ENCODE measurements at regions not wholly inside any gene's neighbourhood (a gene's known extent, or its start where the extent isn't known, plus 50 kb on each side); places are given as distances from the start of the nearest gene placed in this dataset.
"Not testable (repeated sequence)": the region's sequence is repeated elsewhere in the genome, so short reads cannot be mapped to it uniquely, and the experiment has no call there.

- no peak for TF ChIP-seq REST (IDR thresholded peaks at IDR 0.05; ENCODE audit: unreplicated experiment)
Observed at GRCh38 chr2:188789951-188790350, 184.2 kb upstream of the COL3A1 start (continued).

DNA sequence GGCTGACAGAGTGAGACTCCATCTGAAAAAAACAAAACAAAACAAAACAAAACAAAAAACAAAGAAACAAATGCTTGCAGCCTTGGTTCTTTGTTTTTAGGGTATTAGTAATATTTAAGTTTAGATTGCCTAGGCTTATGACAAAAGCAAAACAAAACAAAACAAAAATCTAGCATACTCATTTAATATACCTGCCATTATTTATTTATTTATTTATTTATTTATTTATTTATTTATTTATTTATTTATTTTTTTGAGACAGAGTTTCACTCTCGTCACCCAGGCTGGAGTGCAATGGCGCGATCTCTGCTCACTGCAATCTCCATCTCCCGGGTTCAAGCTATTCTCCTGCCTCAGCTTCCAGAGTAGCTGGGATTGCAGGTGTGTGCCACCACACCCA, 179.7 kb upstream of the COL3A1 start:
- not testable (repeated sequence) for H3K36me3 ChIP-seq (ENCODE audit: insufficient read depth); H3F3A ChIP-seq (replicated peaks; ENCODE audit: low read depth); H3K27me3 Mint-ChIP-seq (ENCODE audit: insufficient read depth, low read depth, poor library complexity); H3K4me3 Mint-ChIP-seq; H3K36me3 Mint-ChIP-seq (ENCODE audit: low read depth); H3K27ac ChIP-seq (ENCODE audit: low read depth); H3K4me1 ChIP-seq (ENCODE audit: insufficient read depth); H3K79me2 ChIP-seq (replicated peaks; ENCODE audit: insufficient read depth); H3K27ac Mint-ChIP-seq; H3K4me3 ChIP-seq; H3K4me1 Mint-ChIP-seq; ATAC-seq; H4K20me1 ChIP-seq (replicated peaks; ENCODE audit: insufficient read depth); H3K4me2 ChIP-seq; DNase-seq (ENCODE audit: low spot score); H3K9me2 ChIP-seq (ENCODE audit: insufficient read depth); H2AFZ ChIP-seq; H3K27me3 ChIP-seq (ENCODE audit: insufficient read depth); H3K9me3 Mint-ChIP-seq

GRCh38 chr2:188795762-188796161, 178.4 kb upstream of the COL3A1 start:
- Mint-ChIP-seq H3K36me3 (ENCODE audit: low read depth) (no peaks in the 10 kb centered on the region), H3K27ac (no peak overlapping the region)

More at GRCh38 chr2:188795762-188796161, 178.4 kb upstream of the COL3A1 start:
- no peak for TF ChIP-seq ZNF331 (CRISPR knock-in tag; IDR thresholded peaks at IDR 0.05; ENCODE audit: low read depth)
- no peak for TF ChIP-seq POLR2AphosphoS5 (IDR thresholded peaks at IDR 0.05; ENCODE audit: low read depth)
- no peak for TF ChIP-seq ZNF114 (CRISPR knock-in tag; IDR thresholded peaks at IDR 0.05)
- no peak for TF ChIP-seq NANOG (IDR thresholded peaks at IDR 0.05; ENCODE audit: borderline replicate concordance)
- TF ChIP-seq EZH2 (IDR thresholded peaks at IDR 0.05; ENCODE audit: low read depth, unreplicated experiment): no peak
- TF ChIP-seq CREB1 (CRISPR knock-in tag; IDR thresholded peaks at IDR 0.05; ENCODE audit: low read depth): no peak
- TF ChIP-seq, protein P1, sequence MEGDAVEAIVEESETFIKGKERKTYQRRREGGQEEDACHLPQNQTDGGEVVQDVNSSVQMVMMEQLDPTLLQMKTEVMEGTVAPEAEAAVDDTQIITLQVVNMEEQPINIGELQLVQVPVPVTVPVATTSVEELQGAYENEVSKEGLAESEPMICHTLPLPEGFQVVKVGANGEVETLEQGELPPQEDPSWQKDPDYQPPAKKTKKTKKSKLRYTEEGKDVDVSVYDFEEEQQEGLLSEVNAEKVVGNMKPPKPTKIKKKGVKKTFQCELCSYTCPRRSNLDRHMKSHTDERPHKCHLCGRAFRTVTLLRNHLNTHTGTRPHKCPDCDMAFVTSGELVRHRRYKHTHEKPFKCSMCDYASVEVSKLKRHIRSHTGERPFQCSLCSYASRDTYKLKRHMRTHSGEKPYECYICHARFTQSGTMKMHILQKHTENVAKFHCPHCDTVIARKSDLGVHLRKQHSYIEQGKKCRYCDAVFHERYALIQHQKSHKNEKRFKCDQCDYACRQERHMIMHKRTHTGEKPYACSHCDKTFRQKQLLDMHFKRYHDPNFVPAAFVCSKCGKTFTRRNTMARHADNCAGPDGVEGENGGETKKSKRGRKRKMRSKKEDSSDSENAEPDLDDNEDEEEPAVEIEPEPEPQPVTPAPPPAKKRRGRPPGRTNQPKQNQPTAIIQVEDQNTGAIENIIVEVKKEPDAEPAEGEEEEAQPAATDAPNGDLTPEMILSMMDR (conservative IDR thresholded peaks at IDR 0.05; ENCODE audit: low read depth in 2 of 2): no peak
- TF ChIP-seq, protein P2, sequence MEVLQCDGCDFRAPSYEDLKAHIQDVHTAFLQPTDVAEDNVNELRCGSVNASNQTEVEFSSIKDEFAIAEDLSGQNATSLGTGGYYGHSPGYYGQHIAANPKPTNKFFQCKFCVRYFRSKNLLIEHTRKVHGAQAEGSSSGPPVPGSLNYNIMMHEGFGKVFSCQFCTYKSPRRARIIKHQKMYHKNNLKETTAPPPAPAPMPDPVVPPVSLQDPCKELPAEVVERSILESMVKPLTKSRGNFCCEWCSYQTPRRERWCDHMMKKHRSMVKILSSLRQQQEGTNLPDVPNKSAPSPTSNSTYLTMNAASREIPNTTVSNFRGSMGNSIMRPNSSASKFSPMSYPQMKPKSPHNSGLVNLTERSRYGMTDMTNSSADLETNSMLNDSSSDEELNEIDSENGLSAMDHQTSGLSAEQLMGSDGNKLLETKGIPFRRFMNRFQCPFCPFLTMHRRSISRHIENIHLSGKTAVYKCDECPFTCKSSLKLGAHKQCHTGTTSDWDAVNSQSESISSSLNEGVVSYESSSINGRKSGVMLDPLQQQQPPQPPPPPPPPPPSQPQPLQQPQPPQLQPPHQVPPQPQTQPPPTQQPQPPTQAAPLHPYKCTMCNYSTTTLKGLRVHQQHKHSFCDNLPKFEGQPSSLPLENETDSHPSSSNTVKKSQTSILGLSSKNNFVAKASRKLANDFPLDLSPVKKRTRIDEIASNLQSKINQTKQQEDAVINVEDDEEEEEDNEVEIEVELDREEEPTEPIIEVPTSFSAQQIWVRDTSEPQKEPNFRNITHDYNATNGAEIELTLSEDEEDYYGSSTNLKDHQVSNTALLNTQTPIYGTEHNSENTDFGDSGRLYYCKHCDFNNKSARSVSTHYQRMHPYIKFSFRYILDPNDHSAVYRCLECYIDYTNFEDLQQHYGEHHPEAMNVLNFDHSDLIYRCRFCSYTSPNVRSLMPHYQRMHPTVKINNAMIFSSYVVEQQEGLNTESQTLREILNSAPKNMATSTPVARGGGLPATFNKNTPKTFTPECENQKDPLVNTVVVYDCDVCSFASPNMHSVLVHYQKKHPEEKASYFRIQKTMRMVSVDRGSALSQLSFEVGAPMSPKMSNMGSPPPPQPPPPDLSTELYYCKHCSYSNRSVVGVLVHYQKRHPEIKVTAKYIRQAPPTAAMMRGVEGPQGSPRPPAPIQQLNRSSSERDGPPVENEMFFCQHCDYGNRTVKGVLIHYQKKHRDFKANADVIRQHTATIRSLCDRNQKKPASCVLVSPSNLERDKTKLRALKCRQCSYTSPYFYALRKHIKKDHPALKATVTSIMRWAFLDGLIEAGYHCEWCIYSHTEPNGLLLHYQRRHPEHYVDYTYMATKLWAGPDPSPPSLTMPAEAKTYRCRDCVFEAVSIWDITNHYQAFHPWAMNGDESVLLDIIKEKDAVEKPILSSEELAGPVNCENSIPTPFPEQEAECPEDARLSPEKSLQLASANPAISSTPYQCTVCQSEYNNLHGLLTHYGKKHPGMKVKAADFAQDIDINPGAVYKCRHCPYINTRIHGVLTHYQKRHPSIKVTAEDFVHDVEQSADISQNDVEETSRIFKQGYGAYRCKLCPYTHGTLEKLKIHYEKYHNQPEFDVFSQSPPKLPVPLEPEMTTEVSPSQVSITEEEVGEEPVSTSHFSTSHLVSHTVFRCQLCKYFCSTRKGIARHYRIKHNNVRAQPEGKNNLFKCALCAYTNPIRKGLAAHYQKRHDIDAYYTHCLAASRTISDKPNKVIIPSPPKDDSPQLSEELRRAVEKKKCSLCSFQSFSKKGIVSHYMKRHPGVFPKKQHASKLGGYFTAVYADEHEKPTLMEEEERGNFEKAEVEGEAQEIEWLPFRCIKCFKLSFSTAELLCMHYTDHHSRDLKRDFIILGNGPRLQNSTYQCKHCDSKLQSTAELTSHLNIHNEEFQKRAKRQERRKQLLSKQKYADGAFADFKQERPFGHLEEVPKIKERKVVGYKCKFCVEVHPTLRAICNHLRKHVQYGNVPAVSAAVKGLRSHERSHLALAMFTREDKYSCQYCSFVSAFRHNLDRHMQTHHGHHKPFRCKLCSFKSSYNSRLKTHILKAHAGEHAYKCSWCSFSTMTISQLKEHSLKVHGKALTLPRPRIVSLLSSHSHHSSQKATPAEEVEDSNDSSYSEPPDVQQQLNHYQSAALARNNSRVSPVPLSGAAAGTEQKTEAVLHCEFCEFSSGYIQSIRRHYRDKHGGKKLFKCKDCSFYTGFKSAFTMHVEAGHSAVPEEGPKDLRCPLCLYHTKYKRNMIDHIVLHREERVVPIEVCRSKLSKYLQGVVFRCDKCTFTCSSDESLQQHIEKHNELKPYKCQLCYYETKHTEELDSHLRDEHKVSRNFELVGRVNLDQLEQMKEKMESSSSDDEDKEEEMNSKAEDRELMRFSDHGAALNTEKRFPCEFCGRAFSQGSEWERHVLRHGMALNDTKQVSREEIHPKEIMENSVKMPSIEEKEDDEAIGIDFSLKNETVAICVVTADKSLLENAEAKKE (CRISPR knock-in tag; IDR thresholded peaks at IDR 0.05): no peak
- TF ChIP-seq STAT1 (IDR thresholded peaks at IDR 0.05; ENCODE audit: unreplicated experiment): no peak
- Histone ChIP-seq H3K4me3 (no peak overlapping the region), H3K9me2 (ENCODE audit: insufficient read depth) (0 out of 2 replicates have a peak, but pooled peaks cover 3% of the 10 kb centered on the region), H2AFZ (no peak overlapping the region), H3F3A (replicated peaks; ENCODE audit: low read depth) (no peaks in the 10 kb centered on the region), H3K27me3 (ENCODE audit: insufficient read depth) (no peaks in the 10 kb centered on the region), H3K4me1 (ENCODE audit: insufficient read depth) (no peaks in the 10 kb centered on the region), H3K4me2 (no peak overlapping the region), H3K27ac (ENCODE audit: low read depth) (no peak overlapping the region), H3K79me2 (replicated peaks; ENCODE audit: insufficient read depth) (no peaks in the 10 kb centered on the region), H4K20me1 (replicated peaks; ENCODE audit: insufficient read depth) (no peaks in the 10 kb centered on the region), H3K36me3 (ENCODE audit: insufficient read depth) (no peaks in the 10 kb centered on the region)
- no peak for DNase-seq (ENCODE audit: low spot score)
- Mint-ChIP-seq H3K4me1 (no peaks in the 10 kb centered on the region), H3K4me3 (no peak overlapping the region), H3K27me3 (ENCODE audit: insufficient read depth, low read depth, poor library complexity) (no peaks in the 10 kb centered on the region), H3K9me3 (no peaks in the 10 kb centered on the region)
- no peak for ATAC-seq
